ENCODE measurements at regions not wholly inside any gene's neighbourhood (a gene's known extent, or its start where the extent isn't known, plus 50 kb on each side); places are given as distances from the start of the nearest gene placed in this dataset.

GRCh38 chr10:90641731-90642130, 216.1 kb downstream of the HTR7 start:
- no peaks in the 10 kb centered on the region for H3K36me3 ChIP-seq (ENCODE audit: control insufficient read depth, insufficient read depth, low read length)
- H3K27me3 ChIP-seq (ENCODE audit: control insufficient read depth, insufficient read depth, low read length) = no peaks in the 10 kb centered on the region
- no peak overlapping the region for H3K27ac ChIP-seq (ENCODE audit: insufficient read depth, low read length)
- no peak overlapping the region for H3K9ac ChIP-seq (ENCODE audit: insufficient read depth, low read length)
- TF ChIP-seq EZH2 (IDR thresholded peaks at IDR 0.05; ENCODE audit: low read length, missing control alignments) = no peak
- TF ChIP-seq CTCF (conservative IDR thresholded peaks at IDR 0.05 in 1 of 2, IDR thresholded peaks at IDR 0.05 in 1 of 2; ENCODE audit: low read depth in 1 of 2, low read length in 2 of 2) = no peak
- peaks cover 6% of the 10 kb centered on the region for H3K4me1 ChIP-seq (ENCODE audit: control insufficient read depth, extremely low read depth, insufficient read depth, low read length)
- DNase-seq (ENCODE audit: low read depth in 2 of 2) = no peak
- H3K9me3 ChIP-seq (ENCODE audit: control insufficient read depth, insufficient read depth, low read depth, low read length) = no peaks in the 10 kb centered on the region
- no peak overlapping the region for H2AFZ ChIP-seq (ENCODE audit: low read length)
- H4K20me1 ChIP-seq (ENCODE audit: control insufficient read depth, extremely low read depth, insufficient read depth, low read length) = no peaks in the 10 kb centered on the region
- no peaks in the 10 kb centered on the region for H3K79me2 ChIP-seq (ENCODE audit: control insufficient read depth, insufficient read depth, low read length)
- H3K4me2 ChIP-seq (ENCODE audit: extremely low read depth, insufficient read depth, low read length) = peak overlapping the region; percentile 41
- peak overlapping the region in 1 of 4 experiments; percentile 12 for H3K4me3 ChIP-seq (replicated peaks in 1 of 4; ENCODE audit: control extremely low read depth in 1 of 4, insufficient read depth in 1 of 4, low read depth in 3 of 4, low read length in 4 of 4)

- TF ChIP-seq EZH2 (IDR thresholded peaks at IDR 0.05; ENCODE audit: low read length, missing control alignments) (no peak), CTCF (conservative IDR thresholded peaks at IDR 0.05 in 1 of 2, IDR thresholded peaks at IDR 0.05 in 1 of 2; ENCODE audit: low read depth in 1 of 2, low read length in 2 of 2) (no peak)
- H3K27me3 ChIP-seq (ENCODE audit: control insufficient read depth, insufficient read depth, low read length) = no peaks in the 10 kb centered on the region
- H4K20me1 ChIP-seq (ENCODE audit: control insufficient read depth, extremely low read depth, insufficient read depth, low read length) = no peaks in the 10 kb centered on the region
- H3K4me1 ChIP-seq (ENCODE audit: control insufficient read depth, extremely low read depth, insufficient read depth, low read length) = peaks cover 6% of the 10 kb centered on the region
- H3K36me3 ChIP-seq (ENCODE audit: control insufficient read depth, insufficient read depth, low read length) = no peaks in the 10 kb centered on the region
- H3K4me2 ChIP-seq (ENCODE audit: extremely low read depth, insufficient read depth, low read length) = peak overlapping the region; percentile 41
- DNase-seq (ENCODE audit: low read depth in 2 of 2) = peak; percentile 77 to 83
- H3K79me2 ChIP-seq (ENCODE audit: control insufficient read depth, insufficient read depth, low read length) = no peaks in the 10 kb centered on the region
- no peak overlapping the region for H3K27ac ChIP-seq (ENCODE audit: insufficient read depth, low read length)
- H3K4me3 ChIP-seq (replicated peaks in 1 of 4; ENCODE audit: control extremely low read depth in 1 of 4, insufficient read depth in 1 of 4, low read depth in 3 of 4, low read length in 4 of 4) = peak overlapping the region in 1 of 4 experiments; percentile 12
- H3K9me3 ChIP-seq (ENCODE audit: control insufficient read depth, insufficient read depth, low read depth, low read length) = no peaks in the 10 kb centered on the region
- no peak overlapping the region for H2AFZ ChIP-seq (ENCODE audit: low read length)
- no peak overlapping the region for H3K9ac ChIP-seq (ENCODE audit: insufficient read depth, low read length)
Measured at GRCh38 chr10:90642136-90642535, 215.7 kb downstream of the HTR7 start.

GRCh38 chr10:90642650-90643049, 215.2 kb downstream of the HTR7 start:
- no peak overlapping the region for H3K27ac ChIP-seq (ENCODE audit: insufficient read depth, low read length)
- no peak overlapping the region for H3K4me3 ChIP-seq (replicated peaks in 1 of 4; ENCODE audit: control extremely low read depth in 1 of 4, insufficient read depth in 1 of 4, low read depth in 3 of 4, low read length in 4 of 4)
- no peak overlapping the region for H3K9ac ChIP-seq (ENCODE audit: insufficient read depth, low read length)
- no peak overlapping the region for H3K4me2 ChIP-seq (ENCODE audit: extremely low read depth, insufficient read depth, low read length)
- peaks cover 6% of the 10 kb centered on the region for H3K4me1 ChIP-seq (ENCODE audit: control insufficient read depth, extremely low read depth, insufficient read depth, low read length)
- TF ChIP-seq CTCF (conservative IDR thresholded peaks at IDR 0.05 in 1 of 2, IDR thresholded peaks at IDR 0.05 in 1 of 2; ENCODE audit: low read depth in 1 of 2, low read length in 2 of 2) (no peak), EZH2 (IDR thresholded peaks at IDR 0.05; ENCODE audit: low read length, missing control alignments) (no peak)
- DNase-seq (ENCODE audit: low read depth in 2 of 2) = peak; percentile 6 to 46
- no peaks in the 10 kb centered on the region for H3K79me2 ChIP-seq (ENCODE audit: control insufficient read depth, insufficient read depth, low read length)
- H3K36me3 ChIP-seq (ENCODE audit: control insufficient read depth, insufficient read depth, low read length) = no peaks in the 10 kb centered on the region
- no peaks in the 10 kb centered on the region for H3K27me3 ChIP-seq (ENCODE audit: control insufficient read depth, insufficient read depth, low read length)
- no peaks in the 10 kb centered on the region for H4K20me1 ChIP-seq (ENCODE audit: control insufficient read depth, extremely low read depth, insufficient read depth, low read length)
- no peak overlapping the region for H2AFZ ChIP-seq (ENCODE audit: low read length)
- no peaks in the 10 kb centered on the region for H3K9me3 ChIP-seq (ENCODE audit: control insufficient read depth, insufficient read depth, low read depth, low read length)

Data from fibroblast of lung (primary cell).